HG03571 (cell line): ENCODE measurements at regions not wholly inside any gene's neighbourhood (a gene's known extent, or its start where the extent isn't known, plus 50 kb on each side); places are given as distances from the start of the nearest gene placed in this dataset.

Experiments
- ATAC-seq: cut with Tn5 transposase; IDR thresholded peaks from one replicate; pipeline ENCODE4 v1.9.1; 2021; ENCODE audit not compliant: unreplicated experiment

DNA sequence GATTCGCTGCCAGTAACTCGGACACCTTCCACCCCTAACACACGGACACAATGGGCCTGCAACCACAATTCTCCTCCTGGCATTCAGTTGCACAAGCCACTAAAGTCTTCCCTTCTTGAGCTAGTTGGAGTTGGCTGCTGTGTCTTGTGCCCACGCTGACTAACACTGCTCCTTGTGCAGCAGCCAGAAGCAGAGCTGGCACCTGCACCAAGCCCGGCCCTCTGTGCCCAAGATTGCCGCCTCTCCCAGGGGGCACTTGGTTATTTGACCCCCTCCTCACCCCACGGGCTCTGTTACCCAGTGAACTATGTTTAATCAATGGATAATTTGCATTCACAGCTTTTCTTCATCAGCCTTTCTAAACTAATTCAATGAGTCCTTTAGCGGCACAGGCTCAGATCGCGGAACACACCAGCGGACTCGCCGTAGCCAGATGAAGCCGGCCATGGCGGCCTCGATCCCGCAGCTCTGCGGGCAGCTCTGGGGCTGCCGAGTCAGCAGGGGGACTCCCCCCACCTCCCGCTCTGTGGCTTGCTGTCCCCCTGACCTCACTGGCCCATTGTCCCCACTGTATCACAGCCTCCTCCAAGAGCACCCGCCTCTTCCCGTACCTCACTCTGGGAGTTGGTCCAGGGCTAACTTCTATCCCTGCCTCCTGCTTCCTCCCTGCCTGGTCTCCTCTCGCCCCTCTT is 94.8 kb upstream of the AFDN start:
- ATAC-seq, result no peak

DNA sequence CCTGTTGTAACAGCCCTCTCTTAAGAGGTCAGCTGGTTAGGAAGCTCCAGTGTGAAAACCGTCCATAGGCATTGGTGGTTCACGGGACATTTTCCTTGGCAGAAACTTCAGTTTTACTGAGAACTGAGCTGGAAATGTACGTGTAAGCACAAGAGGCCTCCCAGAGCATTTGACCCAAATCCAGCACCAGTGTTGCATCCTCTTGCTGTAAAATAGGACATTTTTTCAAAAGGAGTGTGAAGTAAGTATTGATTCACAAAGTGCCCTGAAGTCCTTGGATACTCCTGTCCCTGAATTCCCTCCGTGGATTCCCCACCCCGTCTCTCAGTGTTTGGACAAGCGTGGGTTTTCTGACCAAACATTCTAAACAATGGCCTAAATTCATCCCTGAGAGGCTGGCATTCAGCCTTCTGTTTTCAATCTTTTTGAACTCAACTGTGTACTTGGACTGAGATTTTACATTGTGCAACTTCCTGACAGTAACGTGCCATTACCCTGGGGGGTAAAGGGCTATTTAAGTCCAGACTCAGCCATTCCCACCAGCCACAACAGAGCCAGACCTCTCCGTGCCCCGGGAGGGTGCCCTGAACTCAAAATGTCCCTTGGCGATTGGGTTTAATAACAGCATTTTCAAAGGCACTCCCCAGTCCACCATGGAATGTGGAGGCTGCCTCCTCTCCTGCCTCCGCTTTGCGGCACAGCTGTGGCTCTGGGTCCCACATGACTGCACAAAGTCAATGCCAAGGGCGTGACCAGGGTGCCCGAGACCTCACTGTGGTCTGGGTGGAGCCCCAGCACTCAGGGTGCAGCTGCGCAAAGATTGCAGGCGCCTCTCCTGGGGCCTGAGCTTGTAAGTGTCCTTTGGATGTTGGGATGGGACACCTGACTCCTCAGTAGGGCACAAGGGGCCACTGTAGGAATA is 92.7 kb upstream of the AFDN start:
- ATAC-seq, result no peak

DNA sequence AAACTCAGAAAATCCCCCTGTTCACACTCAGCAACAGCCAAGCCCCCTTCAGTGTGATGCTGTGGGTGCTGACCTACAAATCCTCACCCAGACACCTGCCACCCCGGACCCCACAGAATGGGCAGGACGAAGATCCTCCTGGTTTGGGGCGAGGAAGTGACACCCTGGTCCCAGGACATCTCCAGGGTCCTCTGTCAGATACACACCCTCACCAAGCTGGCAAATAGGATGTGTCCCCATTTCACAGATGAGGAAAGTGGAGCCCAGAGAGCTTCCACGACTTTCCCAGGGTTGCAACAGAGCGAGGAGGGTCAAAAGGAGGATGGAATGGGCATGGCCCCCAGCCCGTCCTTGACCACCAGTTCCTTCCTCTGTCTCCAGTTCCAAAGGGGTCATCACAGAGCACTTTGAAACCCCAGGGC is 92.0 kb upstream of the AFDN start:
- no peak for ATAC-seq

DNA sequence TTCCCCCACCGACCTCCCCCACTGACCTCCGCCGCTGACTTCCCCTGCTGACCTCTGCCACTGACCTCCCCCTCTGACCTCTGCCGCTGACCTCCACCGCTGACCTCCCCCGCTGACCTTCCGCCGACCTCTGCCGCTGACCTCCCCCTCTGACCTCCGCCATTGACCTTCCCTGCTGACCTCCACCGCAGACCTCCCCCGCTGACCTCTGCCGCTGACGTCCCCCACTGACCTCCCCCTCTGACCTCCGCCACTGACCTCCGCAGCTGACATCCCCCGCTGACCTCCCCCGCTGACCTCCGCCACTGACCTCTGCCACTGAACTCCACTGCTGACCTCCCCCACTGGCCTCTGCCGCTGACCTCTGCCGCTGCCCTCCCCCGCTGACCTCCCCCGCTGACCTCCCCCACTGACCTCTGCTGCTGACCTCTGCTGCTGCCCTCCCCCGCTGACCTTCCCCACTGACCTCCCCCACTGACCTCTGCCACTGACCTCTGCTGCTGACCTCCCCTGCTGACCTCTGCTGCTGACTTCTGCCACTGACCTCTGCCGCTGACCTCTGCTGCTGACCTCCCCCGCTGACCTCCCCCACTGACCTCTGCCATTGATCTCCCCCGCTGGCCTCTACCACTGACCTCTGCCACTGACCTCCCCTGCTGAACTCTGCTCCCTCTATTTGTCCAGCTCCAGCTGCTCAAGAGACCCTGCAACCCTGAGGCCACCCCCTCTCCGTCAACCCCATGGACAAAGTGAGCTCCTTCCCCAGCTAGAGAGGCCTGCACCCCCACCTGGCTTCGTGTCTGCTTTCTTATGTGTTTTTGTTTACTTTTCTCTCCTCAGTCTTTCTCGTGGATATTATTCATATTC is 91.4 kb upstream of the AFDN start:
- ATAC-seq, result no peak

DNA sequence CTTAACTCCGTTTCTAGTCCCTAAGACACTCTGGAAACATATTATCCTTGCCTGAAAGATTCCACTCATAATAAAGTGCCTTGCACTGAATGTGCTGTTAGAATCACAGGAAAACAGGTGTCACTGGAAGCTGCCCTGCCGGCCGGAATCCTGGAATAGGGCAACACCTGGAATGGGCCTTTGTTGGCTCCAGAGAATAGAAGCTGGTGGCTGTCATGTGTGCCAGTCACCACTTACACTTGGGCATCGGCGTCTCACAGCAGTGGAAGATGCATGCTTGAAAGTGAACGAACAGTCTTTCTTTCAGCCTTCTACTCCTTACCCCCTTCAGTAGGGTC is 90.8 kb upstream of the AFDN start:
- no peak for ATAC-seq

DNA sequence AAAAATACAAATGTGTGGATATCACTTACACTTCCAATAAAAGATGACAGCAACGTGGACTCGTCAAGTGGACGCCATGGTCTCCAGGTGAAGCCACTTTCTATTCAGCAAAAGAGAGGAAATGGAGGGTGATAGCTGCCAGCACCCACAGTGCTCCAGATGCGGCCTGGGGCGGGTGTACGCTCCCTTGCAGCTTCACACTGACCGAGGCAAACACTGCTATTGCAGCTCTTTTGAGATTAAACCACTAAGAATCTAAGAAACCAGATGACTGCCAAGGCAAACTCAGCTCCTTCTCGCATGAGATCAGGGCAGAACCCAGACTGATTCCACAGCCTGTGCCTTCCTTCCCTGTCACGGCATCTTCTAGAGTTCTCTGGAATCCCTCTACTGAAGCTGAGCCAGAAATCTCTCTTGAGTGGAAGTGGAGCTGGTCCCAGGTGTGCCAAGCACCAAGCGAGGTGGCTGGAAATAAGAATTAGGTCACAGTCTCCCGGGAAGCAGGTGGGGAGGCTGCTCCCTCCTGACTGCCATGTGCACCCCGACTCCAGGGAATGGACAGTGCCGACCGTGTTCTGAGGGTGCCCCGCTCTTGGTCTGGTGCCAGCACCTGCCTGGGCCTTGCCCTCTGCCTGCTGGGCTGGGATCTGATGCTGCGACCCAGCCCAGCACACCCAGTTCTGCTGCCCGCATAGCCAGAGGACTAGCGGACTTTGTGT is 90.1 kb upstream of the AFDN start:
- ATAC-seq, result no peak

DNA sequence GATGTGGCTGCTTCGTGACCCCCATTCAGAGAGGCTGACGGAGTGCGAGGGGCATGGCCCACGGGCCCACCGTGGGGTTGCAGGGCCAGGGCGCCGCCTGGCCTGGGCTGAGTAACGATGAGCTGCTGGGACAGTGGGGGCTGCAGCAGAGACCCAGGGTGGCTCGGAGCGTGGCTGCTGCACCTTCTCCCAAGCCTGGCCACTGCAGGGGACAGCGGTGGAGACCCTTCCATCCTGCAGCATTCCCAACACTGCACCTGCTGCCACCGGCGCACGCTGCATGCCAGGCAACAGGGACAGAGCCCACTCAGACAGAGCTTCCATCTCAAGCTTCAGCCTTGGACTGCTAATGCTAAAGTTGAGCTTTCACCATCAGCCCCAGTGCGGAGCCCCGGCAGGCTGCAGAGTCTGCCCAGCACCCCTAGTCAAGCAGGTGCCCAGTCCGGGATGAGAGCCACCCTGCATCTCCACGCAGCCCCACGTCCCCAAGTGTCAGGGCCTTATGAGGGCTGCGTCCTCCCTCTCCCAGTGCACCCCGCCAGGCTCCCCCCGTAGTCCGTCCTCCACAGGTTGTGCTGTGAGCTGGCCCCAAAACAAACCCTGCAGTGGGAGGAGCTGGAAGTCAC is 89.4 kb upstream of the AFDN start:
- ATAC-seq, result no peak

DNA sequence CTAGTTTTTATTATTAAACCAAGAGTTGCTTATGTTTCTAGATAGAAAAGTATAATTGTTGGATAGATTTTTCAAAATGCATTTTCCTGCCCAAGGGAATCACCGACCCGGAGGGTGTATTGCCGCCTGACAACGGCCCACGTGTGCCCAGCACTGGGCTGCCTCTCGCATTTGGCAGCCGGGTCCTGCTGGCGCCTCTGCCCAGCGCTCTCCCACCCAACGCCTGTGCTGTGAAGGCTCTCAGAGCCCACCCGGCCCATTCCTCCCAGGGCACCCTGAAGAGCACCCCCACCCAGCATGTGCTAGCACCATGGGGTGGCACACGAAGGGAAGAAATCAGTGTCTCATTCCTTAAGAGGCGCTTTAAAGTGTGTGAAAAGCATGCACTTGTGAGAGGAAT is 88.3 kb upstream of the AFDN start:
- no peak for ATAC-seq

DNA sequence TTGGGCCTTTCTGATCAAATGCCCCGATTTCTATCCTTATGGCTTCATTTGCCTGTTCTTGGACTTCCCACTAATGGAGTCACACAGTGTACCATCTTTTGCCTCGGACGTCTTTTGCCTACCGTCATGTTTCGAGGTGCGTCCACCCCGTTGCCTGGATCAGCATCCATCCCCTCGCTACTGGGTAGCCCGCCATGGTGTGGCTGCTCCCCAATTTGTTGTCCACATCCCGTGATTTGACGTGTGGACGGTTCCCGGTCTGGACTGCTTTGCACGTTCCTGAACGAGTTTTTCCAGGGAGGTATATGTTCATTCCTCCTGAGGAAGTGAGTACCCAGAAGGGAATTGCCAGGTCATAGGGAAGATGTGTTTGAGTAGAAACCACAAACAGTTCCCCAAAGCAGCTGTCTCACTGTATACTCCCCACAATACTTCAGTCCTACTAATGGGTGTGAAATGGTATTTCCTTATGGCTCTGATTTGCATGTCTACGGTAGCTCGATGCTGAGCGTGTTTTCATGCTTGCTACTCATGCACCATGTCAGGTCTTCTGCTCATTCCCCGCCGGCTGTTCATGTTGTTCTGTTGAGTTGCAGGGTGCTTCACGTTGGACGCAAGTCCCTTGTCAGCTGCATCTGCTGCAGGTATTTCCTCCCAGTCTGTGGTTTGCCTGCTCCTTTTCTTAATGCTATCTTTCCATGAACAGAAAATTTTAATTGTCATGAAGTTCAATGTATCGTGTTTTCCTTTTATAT is 86.8 kb upstream of the AFDN start:
- no peak for ATAC-seq

DNA sequence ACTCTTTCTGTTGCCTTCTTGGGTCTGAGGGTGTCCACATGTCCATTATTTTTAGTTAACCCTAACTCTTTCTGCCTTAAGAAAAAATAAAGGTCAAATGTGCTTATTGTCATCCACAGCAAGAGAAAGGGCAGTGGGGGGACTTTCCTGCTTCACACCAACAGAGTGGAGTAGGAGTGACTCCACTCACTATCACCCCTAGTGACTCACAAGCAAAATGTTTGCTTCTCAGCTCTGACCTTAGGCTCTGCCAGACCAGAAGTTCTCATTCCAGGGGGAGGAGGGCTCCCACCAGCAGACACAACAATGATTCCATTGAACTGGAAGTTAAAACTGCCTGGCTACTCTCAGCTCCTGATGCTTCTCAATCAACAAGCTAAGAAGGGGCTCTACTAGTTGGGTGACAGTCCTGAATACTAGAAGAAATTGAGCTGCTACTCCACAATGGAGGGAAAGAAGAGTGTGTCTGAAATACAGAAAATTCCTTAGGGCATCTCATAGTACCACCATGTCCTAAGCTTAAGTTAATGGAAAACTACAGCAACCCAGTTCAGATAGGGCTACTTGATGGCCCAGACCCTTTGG is 83.9 kb upstream of the AFDN start:
- ATAC-seq, result no peak

DNA sequence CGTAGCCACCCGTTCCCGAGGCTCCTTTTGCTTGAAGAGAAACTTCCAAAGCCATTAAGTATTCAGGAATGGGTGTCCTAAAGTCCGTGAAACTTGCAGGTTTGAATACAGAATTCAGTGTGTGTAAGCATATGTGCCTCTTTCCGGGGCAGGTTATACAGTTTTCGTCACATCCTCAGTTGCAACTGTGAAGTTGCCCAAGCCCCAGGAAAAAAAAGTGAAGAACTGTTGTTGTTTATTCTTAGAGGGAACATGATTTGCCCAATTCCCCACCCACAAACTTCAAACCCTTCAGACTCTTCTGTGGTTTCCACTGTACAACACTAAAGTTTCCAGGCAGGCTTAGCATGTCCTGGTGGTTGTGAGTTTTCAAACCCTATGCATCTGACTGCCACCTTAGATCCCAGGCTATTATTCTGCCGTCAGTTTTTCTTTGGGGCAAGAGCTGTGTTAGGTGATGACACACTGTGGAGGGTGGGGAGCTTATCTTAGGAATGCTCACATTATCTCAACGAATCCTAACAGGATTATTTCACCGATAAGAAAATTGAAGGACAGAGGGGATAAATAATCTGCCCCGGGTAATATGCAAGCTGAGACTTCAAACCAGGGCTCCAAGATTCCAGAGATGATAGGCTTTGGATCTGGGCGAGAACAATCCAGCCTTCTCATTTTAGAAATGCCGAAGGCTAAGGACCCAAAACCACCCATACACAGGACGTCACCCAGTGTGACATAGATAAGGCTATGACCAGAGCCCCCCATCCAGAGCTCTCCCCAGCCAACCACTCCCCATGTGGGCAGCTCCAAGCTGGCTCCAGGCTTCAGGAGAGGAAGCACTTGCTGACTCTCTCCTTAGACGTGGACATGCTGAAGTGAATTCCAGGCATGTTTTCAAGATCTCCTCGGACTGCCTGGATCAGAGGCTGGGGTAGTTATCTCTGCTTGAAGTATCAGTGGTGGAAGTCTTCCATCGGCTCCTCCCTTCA is 81.7 kb upstream of the AFDN start:
- no peak for ATAC-seq

DNA sequence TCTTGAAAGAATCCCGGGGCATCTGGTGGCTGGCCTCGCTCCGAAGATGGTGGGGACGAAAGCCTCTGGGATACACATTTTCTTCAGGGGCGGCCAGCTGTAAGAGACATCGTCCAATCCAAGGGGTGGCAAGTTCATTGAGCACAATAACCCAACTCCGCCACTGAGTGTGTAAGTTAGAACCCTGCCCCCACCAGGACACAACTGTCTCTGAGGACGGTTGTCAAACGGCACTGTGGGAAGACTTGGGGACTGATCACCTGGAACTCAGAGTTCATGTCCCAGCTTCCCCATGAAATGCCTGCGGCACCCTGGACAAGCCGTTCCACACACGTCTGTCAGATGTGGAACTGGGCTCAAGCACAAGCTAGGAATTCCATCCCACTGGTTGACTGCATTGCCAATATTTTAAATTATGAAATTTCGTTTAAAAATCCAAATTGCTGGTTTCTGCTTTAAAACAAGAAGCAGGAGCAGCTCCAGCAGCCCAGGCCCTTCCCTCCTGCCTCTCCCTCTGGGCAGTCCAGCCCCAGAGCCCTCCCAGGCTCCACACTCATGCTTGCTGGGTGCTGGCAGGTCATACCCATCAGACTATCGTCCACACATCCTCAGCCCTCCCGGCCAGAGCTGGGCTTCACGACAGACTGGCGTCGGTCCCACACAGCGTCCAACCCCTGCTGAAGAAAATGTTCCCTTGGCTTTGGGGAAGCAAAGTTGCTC is 80.9 kb upstream of the AFDN start:
- no peak for ATAC-seq

DNA sequence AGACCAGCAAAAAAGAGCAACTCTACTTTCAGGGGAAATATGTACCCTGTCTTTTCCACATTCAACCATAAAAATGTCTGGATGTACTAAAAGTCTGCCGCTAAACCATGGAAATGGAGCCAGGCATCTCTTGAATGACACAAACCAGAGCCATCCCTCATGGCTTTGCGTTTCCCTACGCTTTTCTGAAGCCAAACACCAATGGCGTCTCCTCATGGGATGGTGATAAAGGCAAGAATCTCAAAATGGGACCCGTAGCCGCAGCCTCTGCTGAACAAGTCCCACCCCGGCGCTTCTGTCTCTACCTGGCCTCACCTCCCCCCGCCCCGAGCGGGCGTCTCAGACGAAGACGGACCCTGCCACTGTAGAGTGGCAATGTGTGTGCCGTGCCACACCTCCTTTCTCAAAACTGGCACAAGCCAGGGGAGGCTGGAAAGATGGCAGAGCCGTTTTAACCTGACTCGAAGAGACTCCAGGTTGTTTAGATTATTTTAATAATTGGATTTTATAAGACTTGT is 80.3 kb upstream of the AFDN start:
- no peak for ATAC-seq

DNA sequence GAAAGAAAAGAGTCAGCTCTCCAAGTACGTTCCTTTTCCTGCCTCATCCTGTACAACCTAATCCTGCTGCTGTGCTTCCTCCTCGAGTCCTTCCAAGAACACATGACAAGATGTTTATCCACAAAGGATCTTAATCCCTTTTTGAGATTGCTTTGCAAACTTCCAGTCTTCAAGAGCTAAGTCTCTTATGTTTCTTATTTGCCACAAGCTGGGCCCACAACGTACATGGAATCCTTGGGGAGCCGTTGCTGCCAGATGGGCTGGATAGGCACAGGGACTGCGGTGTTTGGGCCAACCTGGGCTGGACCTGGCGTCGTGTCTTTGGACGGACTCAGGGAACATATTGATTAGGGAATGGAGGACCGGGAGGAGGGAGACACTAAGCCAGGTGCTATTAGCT is 79.7 kb upstream of the AFDN start:
- ATAC-seq, result no peak

DNA sequence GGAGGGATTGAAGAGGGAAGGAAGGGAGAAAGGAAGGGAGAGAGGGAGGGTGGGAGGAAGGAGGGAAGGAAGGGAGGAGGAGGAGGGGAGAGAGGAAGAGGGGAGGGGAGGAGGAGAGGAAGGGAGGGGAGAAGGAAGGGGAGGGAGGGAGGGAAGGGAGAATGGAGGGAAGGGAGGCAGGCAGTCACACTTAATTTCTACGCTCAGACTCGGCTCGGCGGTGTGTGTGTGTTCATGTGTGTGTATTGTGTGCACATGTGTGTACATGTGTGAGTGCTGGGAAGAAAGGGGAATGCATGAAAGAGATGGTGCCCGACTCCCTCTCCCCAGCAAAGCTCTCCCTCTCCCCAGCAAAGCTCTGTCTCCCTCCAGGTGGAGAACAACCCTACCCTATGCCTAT is 79.1 kb upstream of the AFDN start:
- no peak for ATAC-seq

DNA sequence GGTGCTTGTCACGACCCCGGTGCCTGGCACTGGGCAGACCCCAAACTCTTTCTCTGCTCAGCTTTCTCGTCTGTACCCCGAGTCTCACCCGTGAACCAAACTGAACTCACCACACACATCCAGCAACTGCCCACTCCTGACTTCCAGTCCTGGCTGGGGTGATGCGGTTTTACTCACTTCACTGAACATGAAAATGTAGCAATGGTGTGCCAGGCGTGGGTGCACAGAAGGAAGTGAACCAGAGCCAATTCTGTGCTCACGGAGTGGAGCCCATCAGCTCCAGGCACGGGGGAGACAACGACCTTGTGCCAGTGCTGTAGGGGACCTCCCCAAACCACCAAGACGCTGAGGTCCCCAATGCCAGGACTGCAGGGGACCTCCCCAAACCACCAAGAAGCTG is 78.7 kb upstream of the AFDN start:
- ATAC-seq, result no peak
